GM12892 (cell line): ENCODE measurements at regions not wholly inside any gene's neighbourhood (a gene's known extent, or its start where the extent isn't known, plus 50 kb on each side); places are given as distances from the start of the nearest gene placed in this dataset.

Experiments used
- POLR2A ChIP-seq: IDR thresholded peaks from 2 replicates; pipeline ENCODE4 v1.6.1; 2011; ENCODE audit warnings: low read depth, low read length, control low read depth
- POLR2AphosphoS5 ChIP-seq: IDR thresholded peaks from 2 replicates; pipeline ENCODE4 v1.6.1; 2011; ENCODE audit warnings: low read depth, low read length, control low read depth

GRCh38 chr14:42778984-42779383 lies 1172.3 kb downstream of the LRFN5 start:
- TF ChIP-seq POLR2A (no peak), POLR2AphosphoS5 (no peak)
